ENCODE measurements at regions not wholly inside any gene's neighbourhood (a gene's known extent, or its start where the extent isn't known, plus 50 kb on each side); places are given as distances from the start of the nearest gene placed in this dataset.

DNA sequence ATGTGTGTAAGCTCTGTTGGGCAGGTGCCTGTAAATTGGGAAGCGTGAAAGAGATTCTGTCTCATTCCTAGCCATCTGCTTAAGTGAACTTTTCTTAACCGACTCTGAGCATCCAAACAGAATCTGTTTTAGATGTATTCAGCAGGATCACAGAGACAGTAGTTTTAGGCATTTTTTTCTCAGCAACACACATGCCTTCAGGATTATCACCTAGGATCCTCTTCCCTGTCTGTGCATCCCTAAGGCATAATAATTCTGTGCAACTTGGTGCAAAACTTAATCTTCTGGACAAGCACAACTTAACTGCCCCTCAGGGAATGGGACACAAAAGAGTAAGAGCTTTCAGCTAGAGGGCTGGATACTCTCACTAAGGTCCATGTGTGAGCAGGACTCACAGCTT, 284.8 kb downstream of the C7orf25 start:
- TF ChIP-seq, protein P1, sequence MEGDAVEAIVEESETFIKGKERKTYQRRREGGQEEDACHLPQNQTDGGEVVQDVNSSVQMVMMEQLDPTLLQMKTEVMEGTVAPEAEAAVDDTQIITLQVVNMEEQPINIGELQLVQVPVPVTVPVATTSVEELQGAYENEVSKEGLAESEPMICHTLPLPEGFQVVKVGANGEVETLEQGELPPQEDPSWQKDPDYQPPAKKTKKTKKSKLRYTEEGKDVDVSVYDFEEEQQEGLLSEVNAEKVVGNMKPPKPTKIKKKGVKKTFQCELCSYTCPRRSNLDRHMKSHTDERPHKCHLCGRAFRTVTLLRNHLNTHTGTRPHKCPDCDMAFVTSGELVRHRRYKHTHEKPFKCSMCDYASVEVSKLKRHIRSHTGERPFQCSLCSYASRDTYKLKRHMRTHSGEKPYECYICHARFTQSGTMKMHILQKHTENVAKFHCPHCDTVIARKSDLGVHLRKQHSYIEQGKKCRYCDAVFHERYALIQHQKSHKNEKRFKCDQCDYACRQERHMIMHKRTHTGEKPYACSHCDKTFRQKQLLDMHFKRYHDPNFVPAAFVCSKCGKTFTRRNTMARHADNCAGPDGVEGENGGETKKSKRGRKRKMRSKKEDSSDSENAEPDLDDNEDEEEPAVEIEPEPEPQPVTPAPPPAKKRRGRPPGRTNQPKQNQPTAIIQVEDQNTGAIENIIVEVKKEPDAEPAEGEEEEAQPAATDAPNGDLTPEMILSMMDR (conservative IDR thresholded peaks at IDR 0.05; ENCODE audit: low read depth, low read length), result no peak

DNA sequence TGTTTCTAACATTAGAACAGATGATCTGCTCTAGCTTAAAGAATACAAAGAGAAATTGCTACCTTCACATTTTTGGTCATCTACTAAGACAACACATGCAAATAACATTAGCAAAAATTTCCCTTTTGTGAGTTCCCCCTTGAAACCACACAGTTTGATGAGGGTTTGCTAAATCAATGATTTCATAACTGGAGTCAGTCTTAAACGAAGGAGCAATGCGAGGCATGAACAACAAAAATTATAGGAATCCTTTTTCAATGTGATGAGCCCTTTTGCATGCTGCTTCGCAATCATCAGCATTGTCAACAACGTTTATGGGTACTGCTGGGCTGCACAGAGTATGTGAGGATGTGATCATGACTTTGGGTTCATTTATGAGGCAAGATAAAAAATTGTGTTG, 286.4 kb downstream of the C7orf25 start:
- no peak for DNase-seq (ENCODE audit: low read depth)
- TF ChIP-seq, protein P1 (conservative IDR thresholded peaks at IDR 0.05; ENCODE audit: low read depth, low read length), result no peak
- no peak overlapping the region for H3K4me3 ChIP-seq (ENCODE audit: low read depth, low read length)

More for the DNA sequence above, 284.8 kb downstream of the C7orf25 start:
- no peak overlapping the region for H3K4me3 ChIP-seq (ENCODE audit: low read depth, low read length)
- no peak for DNase-seq (ENCODE audit: low read depth)

DNA sequence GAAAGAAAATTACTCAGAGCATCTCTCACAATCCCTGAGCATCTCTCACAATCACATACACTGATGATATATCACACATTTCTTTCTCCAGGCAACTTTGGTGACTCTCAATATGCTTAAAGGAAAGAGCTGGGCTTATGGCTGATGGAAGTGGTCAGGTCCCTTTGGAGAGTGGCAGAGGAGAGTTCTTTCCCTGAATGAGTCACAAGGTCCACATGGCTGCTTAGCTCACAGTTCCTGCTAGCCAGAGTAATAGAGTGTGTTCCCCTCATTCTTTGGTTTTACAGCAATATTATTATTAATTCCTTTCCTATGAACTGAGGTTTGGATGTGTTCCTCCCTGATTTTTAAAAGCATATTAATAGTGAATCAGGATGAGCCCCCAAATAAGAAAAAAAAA, 287.4 kb downstream of the C7orf25 start:
- DNase-seq (ENCODE audit: low read depth), result no peak
- H3K4me3 ChIP-seq (ENCODE audit: low read depth, low read length), result no peak overlapping the region
- TF ChIP-seq, protein P1 (conservative IDR thresholded peaks at IDR 0.05; ENCODE audit: low read depth, low read length), result no peak

DNA sequence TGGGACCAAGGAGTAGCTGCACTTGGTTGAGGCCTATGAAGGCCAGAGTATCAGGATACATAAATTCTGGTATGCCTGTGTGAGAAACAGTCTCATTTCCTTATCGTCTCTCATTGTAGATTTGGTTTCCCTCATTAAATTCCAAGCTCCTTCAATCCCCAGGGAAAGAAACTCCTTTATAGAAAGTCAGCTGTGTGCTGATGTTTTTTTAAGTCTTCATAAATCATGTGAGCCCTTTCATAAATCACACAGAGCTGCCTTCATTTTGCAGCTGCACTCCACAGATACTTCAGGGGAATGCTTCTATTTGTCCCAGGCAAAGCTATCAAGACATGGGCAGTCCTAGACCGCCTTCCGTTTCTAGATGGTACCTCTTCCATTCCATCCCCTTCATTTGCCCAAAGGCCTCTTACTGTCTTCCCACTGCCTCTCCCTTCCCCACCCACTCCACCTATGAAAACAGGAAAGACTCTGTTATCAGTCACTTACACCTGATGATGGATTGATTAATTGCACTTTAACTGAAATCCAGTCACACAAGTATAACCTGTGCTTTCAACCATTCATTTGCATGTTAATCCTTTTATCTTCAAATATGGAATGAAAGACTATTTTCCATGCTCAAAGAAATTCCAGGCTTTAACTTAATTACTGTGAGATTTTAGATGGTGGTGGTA, 290.2 kb downstream of the C7orf25 start:
- H3K4me3 ChIP-seq (ENCODE audit: low read depth, low read length), result no peak overlapping the region
- DNase-seq (ENCODE audit: low read depth), result no peak
- TF ChIP-seq, protein P1 (conservative IDR thresholded peaks at IDR 0.05; ENCODE audit: low read depth, low read length), result no peak

DNA sequence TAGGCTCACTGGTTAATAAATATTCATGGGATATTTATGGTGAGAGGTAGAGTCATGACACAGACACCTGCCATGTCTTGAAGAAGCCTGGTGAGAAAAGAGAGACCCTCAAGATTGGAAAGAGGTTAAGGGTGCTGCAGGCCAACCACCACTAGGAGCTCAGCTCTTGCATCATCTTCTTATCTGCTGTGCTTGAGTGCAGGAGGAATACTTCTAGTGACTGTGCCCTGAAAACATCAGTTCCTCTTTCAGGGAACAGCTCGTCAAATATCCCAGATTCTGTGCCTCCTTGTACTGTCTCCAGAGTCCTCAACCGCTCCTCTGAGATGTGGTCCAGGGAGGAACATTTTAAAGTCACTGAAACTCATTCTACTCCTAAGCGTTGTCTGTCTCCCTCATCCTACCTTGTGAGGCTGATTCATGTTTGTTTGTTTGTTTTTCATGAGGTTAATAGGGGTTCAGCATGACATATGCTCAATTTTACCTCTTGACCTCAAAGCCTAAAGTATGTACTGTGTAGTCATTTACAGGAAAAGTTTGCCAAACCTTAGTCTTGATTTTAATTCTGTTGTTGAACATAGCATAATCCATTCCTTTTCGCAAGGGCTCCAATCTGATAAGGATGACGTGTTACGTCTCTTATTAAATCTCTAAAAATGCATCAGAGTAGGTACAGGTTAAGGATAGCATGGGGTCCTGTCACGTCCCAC, 293.1 kb downstream of the C7orf25 start:
- TF ChIP-seq, protein P1 (conservative IDR thresholded peaks at IDR 0.05; ENCODE audit: low read depth, low read length), result no peak
- H3K4me3 ChIP-seq (ENCODE audit: low read depth, low read length), result no peak overlapping the region
- DNase-seq (ENCODE audit: low read depth), result no peak

DNA sequence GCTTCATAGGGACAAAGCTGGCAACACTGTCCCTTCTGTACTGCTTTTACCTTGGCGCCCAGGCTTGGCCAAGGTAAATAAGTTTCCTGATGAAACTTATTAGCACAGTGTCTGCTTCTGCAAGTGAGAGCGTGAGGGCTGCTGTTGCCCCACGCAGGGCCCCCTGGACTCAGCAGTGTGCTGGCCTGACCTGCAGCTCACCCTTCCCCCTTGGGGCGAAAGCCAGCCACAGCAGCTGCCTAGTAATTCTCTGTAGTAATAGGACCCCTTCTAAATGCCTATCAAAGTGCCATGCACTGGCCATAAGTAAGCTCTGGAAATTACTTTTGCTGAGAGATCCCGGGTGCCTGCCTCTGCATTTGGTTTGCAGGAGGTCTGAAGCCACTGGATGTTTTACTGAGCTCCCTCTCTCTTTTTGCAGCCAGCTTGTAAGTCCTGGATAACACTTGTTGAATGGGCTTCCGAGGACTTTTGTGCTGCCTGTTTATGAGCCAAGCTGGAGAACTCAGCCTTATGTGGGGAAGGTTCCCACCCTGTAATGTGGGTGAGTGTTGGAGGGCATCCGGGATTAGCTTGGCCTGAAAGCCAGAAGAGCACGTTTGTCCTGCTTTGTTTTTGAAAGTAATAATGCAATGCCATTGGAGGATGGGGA, 293.9 kb downstream of the C7orf25 start:
- no peak for DNase-seq (ENCODE audit: low read depth)
- TF ChIP-seq, protein P1 (conservative IDR thresholded peaks at IDR 0.05; ENCODE audit: low read depth, low read length), result no peak
- H3K4me3 ChIP-seq (ENCODE audit: low read depth, low read length), result no peak overlapping the region

Measured in epithelial cell of proximal tubule (primary cell).